HG03025 (cell line): ENCODE measurements at regions not wholly inside any gene's neighbourhood (a gene's known extent, or its start where the extent isn't known, plus 50 kb on each side); places are given as distances from the start of the nearest gene placed in this dataset.
"Not testable (repeated sequence)": the region's sequence is repeated elsewhere in the genome, so short reads cannot be mapped to it uniquely, and the experiment has no call there.

ENCODE experiments used
- ATAC-seq: cut with Tn5 transposase; IDR thresholded peaks from one replicate; pipeline ENCODE4 v1.9.1; 2021; ENCODE audit warnings: mild to moderate bottlenecking, moderate library complexity; ENCODE audit not compliant: unreplicated experiment, low FRiP score

DNA sequence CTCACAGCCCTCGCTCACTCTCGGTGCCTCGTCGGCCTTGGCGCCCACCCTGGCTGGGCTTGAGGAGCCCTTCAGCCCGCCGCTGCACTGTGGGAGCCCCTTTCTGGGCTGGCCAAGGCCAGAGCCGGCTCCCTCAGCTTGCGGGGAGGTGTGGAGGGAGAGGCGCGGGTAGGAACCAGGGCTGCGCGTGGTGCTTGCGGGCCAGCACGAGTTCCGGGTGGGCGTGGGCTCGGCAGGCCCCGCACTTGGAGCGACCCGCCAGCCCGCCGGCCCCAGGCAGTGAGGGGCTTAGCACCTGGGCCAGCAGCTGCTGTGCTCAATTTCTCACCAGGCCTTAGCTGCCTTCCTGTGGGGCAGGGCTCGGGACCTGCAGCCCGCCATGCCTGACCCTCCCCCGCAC is 202.4 kb upstream of the PRSS16 start:
- not testable (repeated sequence) for ATAC-seq

DNA sequence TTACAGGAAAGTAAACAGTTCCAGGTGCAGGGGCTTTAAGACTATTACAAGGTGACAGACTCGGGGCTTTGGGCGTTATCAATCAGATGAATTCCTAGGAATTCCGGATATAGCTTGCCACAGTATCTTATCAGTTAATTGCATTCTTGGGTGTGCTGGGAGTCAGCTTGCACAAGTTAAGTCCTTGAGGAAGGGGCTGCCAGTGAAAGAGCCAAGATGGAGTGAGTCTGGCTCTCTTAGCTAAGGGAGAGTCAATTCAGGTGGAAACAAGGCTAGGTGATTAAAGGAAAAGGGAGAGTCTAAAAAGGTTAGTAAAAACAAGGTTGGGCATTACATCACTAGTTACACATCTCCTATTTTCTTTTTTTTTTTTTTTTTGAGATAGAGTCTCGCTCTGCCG is 199.8 kb upstream of the PRSS16 start:
- not testable (repeated sequence) for ATAC-seq

DNA sequence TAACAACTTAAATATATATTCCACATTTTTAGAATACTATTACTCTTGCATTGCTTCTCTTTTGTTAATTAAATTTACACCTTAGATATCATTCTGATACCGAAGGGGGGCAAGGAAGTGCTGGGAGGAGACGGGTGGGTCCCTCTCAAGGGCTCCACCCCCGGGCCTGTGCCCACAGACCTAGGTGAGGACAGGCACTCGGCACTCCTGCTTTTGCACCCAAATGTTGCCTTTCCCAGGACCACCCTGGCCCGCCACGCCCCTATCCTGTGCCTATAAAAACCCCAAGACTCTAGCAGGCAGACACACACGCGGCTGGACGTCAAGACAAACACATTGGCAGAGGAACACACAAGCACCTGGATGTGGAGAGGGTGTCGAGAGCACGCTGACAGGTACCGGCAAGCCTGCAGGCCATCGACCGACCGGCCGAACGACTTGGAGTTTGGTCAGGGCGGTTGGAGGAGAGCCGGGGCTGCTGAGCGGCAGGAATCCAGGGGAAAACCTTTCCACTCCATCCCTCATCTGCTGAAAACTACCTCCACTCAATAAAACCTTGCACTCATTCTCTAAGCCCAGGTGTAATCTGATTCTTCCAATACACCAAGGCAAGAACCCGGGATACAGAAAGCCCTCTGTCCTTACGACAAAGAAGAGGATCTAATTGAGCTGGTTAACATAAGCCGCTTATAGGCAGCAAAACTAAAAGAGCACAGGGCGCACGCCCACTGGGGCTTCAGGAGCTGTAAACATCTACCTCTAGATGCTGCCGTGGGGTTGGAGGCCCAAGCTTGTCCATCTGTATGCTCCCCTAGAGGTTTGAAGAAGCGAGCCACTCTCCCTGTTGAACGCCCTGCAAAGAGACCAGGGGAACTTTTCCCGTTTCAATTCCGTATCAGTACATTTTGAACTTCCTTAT is 197.4 kb upstream of the PRSS16 start:
- no peak for ATAC-seq

DNA sequence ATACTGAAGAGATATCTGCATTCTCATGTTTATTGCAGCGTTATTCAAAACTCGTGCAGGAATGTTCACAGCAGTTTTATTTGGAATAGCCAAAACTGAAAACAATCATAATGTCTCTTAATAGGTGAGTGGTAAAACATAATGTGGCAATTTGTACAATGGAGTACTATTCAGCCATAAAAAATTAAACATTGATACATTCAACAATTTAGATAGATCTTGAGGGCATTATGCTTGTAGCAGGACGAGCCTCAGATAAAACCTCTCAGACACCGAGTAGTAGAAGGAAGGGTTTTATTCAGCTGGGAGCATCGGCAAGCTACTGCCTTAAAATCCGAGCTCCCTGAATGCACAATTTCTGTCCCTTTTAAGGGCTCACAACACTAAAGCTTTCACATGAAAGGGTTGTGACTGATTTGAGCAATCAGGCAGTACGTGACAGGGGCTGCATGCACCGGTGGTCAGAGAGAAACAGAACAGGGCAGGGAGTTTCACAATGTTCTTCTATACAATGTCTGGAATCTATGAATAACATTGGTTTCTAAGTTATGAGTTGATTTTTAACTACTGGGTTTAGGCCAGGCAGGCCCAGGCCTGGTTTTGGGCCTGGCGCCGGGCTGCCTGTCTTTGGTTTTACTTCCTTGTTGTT is 195.3 kb upstream of the PRSS16 start:
- ATAC-seq: not testable (repeated sequence)

DNA sequence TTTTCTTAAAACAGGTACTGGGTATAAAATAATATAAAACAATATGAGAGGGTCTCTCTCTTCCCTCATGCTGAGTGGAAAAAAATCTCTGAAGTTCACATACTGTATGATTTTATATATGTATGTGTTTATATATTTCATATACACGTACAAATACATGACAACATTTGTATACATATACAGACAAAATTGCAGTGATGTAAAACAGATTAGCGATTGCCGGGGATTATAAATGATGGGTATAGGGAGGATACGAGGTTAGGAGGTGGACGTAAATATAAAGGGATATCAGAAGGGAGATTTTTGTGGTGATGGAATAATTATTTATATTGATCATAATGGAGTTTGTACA is 194.8 kb upstream of the PRSS16 start:
- ATAC-seq: no peak

DNA sequence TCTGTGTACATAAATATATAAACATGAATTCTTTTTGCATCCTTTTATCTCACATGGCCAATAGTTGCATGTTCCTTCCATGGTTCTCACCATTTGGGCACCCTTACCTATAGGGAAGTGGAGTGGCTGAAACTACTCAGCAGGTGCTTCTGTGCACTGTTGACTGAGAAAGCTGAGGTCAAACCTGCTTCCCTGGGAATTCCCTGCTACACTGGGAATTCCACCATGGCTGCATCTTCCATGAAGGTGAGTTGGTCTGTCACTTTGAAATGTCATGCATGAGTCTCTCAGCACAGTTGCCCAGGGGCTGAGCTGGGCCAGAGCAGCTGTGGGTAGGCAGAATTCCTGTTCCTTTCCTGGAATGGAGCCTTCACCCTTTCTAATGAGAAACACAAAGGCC is 193.8 kb upstream of the PRSS16 start:
- ATAC-seq: no peak

DNA sequence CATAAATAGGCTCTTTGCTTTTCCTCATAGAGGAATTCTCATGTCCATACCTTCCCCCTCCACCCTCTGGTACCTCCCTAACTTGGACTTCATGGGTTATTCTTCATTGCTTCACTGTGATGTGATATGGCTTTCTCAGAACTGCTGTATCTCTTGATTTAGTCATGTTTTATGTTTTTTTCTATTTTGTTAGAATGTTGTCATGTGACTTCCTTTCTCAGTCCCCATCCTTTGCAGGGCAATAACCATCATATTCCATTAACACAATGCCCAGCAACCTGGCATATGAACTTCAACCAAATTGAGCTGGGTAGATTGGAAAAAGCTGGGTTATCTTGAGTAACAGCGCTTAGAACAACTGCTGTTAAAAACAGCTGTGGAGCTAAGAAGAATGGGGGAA is 190.9 kb upstream of the PRSS16 start:
- ATAC-seq: no peak

DNA sequence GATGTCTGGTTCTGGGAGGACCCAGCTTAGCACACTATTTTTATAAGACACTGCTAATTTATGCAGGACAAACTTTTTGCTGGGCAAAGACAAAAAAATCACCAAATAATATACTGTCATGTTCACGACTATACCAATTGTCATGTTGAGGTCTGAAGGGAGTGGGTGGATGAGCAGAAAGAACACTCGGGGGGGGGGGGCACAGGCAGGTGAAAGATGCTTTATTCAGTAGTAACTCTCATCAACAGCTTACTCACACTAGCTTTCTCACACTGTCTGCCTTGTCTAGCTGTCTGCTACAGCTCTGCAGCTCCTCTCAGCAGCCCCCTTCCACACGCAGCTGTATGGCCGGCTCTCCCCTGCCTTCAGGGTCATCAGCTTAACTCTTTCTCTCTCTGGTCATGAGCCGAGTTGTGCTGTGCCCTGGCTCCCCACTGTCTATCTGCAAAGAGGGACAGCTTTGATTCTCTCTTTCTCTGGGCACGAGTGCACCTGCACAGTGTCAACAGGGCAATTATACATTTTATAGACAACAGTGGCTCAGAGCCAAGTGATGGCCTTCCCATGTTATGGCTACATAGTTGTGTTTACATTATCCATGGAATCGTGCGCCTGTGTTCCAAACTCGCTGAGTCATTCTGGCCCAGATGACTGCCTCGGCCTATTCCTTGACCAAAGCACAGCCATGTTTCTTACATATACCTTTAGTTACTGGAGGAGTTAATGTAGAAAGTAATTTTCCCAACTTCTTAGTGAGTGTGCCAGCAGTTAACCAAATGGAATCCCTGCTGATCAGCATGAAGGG is 187.7 kb upstream of the PRSS16 start:
- no peak for ATAC-seq

DNA sequence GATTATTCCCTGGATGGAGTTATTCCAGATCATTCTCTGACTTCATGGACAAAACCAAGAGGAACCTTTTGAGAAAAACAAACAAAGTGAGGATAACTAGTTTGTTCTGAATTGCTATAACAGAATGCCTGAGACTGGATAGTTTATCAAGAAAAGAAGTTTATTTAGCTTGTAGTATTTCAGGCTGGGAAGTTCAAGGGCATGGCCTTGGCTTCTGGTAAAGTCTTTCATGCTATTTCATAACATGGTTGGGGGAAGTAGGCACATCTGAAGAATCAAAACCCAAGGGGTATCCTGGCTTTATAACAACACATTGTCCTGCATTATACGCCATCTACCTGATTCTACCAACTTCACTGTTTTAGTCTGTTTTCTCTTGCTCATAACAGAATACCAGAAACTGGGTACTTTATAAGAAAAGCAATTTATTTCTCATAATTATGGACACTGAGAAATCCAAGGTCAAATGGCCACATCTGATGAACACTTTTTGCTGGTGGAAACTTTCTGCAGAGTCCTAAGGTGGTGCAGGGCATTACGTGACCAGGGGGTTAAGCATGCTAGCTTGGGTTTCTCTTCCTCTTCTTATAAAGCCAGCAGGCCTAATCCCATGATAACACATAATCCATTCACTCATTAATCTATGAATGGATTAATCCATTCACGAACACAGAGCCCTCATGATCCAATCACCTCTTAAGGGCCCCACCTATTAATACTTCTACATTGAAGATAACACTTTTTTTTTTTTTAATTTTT is 186.1 kb upstream of the PRSS16 start:
- ATAC-seq: no peak

DNA sequence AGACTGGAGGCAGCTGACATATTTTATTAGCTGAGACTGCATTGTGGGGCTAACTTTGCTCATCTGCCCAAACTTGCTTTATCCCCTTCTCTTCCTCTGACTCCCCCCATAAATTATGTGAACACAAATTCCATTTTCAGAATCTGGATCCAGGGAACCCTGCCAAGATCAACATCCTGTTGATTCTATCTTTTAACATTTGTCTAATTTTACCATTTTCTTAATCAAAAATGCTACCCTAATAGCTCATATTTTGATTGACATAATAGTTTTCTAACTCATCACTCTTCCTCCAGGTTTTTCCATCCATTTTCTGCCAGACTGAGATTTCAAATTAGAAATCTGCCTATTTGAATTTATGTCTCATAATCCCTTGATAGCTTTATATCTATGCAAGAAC is 184.7 kb upstream of the PRSS16 start:
- no peak for ATAC-seq

DNA sequence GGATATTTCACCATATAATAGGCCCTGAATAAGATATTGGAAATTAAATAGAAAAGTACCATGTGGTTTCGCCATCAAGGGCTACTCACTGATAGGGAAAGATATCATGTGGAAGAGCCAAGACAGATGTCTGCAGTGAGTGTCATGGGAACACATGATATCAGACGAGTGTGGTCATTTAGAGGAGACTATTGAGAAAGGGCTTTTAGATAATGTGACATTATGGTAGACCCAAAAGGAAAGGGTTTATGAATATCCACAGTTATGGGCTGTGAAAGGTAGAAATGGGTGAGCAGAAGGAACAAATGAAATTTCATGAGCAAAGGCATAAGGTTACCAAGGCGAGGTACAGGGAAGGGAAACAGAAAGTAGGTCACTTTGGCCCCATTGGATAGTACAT is 182.3 kb upstream of the PRSS16 start:
- ATAC-seq: no peak

DNA sequence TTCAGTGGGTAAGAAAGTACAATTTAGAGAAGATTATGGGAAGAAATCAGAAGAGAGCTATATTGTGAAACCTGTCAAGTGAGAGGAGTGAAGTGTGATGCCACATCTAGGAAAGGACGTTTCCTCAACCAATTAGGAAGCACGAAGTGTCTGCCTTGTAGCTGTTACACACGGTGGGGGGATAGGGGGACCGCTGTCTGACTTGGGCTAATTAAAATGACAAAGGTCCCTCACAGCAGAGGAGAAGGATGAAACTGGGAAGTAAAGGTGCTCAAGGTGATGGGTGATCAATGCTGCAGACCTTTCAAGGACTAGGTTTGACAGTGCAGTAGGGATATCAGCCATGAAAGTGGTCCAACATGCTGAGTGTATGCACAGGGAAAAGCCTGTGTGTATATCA is 181.1 kb upstream of the PRSS16 start:
- no peak for ATAC-seq

DNA sequence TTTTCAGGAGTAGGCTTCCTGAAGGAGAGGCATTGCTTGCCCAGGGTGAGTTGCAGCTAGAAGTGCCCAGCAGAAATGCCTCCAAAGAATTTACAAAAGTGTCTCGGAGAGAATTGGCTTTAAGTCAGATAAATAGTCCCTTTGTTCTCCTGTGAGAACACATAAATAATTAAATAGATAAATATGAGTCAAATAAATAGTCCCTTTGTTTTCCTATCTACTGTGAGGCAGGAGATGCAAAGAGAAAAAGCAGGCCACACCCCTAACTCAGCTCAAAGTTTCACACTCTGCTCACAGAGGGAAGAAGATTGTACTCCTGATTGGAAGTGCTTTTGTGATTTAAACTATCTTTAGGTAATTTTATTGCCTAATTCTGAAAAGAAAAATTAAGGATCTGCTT is 180.7 kb upstream of the PRSS16 start:
- ATAC-seq: no peak

DNA sequence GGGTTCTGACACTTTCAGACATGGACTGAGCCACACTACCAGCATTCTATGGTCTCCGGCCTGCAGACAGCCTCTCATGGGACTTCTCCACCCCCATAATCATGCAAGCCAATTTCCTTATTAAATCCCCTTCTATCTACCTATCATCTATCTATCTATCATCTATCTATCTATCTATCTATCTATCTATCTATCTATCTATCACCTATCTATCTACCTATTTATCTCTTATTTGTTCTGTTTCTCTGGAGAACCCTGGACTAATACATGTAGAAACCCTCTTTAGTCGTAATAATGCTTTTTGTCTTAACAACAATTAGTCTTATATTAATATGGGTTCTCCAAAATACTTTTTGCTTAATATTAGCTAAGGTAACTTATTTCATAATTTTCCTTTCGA is 174.1 kb upstream of the PRSS16 start:
- no peak for ATAC-seq

DNA sequence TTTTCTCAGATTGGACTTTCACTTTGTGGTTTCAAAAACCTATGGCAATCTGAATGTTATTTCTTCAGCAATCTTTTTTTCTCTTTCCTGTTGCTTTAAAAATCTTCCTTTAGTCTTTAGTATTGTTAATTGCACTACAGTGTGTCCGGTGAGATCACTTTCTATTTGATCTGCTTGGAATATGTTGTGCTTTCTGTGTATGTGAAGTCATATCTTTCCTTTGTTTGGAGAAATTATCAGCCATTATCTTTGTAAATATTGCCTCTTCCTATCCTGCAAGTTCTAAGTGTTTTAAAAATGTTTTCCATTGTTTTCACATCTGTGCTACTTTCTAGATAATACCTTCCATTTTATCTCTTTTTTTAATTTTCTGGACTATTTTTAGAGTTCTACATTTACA is 171.4 kb upstream of the PRSS16 start:
- no peak for ATAC-seq

DNA sequence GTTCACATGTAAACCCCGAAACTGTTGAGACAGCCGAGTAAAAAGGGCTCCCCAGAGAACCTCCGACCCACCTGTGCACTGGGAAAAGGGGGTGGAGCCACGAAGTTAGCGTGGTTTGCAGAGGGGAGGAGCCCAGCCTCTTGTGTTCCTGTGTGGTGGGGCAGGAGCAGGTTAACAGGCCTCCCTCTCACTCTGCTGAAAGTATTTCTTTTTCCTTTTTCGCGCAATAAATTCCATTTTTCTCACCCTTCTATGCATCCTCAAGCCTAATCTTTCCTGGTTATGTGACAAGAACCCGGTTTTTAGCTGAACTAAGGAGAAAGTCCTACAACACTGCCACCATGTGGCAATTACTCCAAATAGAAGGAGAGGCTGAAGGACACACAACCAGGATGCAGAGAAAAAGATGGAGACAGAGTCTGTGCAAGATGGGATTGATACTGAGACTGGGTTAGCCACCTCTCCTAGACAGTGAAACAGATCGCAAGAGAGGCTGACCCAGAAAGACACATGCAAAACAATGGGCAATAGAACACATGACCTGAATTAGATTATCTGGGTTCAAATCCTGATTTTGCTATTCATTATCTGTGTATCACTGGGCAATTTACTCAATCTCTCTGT is 168.7 kb upstream of the PRSS16 start:
- peak; percentile 59 for ATAC-seq

DNA sequence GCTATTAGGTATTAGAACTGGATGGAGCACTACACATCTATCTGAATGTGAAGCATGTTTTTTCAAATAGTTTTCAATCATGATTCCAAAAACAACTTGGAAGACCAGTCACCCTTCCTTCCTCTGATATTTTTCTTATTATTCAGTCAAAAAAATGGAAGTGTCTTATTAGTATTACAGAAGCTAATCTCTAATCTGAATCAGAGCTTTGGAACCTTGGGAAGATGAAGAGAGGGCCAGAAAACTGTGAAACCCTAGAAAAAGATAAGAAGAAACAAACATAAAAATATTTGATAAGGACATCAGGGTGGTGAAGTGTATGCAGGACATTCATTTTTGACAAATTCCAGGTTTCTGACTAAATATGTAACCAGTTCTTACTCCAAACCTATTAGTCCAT is 166.3 kb upstream of the PRSS16 start:
- ATAC-seq: no peak

DNA sequence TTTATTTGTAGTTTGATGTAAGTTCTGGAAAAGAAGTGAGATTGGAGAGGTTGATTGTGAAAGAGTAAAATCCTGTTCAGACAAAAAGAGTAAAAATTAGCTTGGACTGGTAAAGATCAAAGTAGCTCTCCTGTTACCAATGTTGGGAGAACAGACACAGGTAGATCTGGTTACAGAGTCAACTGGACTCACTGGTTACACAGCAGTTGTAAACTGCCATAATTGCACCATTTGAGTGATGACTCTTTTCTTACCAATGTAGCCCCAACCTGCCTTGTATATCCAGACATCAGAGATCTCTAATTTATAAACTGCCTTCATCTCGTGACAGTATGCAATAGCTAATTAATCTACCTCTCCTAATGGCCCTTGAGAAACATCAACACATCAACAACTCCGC is 165.6 kb upstream of the PRSS16 start:
- ATAC-seq: no peak

DNA sequence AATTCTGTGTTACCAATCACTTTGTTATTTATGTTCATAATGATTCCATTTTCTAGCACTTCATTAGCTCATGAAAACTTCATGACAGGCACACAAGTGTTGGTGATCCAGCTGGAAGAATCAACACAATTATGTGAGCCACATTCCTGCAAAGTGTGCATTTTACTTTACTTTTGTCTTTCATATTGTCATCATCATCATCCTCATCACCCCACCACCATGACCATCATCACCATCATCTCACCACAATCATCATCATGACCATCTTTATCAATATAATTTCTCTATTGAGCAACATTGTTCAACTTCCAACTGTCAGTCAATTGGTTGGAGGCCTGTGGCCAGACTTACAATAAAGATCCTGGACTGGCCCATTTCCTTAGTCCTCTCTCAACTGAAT is 159.4 kb upstream of the PRSS16 start:
- ATAC-seq: no peak

DNA sequence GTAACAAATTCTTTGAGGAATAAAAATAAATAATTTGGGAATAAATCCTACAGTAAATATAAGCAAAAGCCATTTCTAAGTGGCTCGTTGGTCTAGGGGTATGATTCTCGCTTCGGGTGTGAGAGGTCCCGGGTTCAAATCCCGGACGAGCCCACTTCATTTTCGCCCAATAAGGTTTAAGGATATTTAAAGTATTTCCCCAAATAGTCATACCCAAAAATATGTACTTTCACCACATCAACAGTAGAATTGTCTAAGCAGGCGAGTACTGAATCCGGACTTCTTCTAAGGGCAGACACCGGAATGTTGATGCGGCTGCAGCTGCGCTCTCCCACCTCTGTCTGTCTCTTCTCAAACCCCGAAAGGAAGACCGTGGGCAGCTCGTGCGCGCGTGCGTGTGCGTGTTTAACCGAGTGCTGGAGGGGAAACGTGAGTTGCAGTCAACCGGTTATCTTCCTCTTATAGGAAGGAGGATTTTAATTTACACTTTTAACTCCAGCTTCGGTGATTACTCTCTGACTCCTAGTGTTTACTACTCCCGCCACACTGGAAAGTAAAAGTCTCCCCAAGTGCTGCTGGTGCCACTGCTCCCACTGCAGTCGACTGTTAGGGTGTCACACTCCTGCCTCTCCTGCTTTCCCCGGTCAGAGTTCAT is 155.7 kb upstream of the PRSS16 start:
- no peak for ATAC-seq
